HEK293T (cell line): ENCODE measurements at regions not wholly inside any gene's neighbourhood (a gene's known extent, or its start where the extent isn't known, plus 50 kb on each side); places are given as distances from the start of the nearest gene placed in this dataset.

ENCODE experiments used
- ARNT ChIP-seq: fragments of 450-650 bp; IDR thresholded peaks from 2 replicates; pipeline ENCODE4 v1.6.1; 2017; ENCODE audit warnings: mild to moderate bottlenecking
- BHLHE40 ChIP-seq: fragments of 450-650 bp; IDR thresholded peaks from 2 replicates; pipeline ENCODE4 v1.6.1; 2016; ENCODE audit warnings: mild to moderate bottlenecking, moderate library complexity, borderline replicate concordance
- ELF4 ChIP-seq: fragments of 450-650 bp; IDR thresholded peaks from 2 replicates; pipeline ENCODE4 v1.6.1; 2017; ENCODE audit warnings: antibody characterized with exemption
- FOXA1 ChIP-seq: fragments of 450-650 bp; IDR thresholded peaks from 2 replicates; pipeline ENCODE4 v1.6.1; 2016; ENCODE audit warnings: mild to moderate bottlenecking
- FOXK2 ChIP-seq: fragments of 450-650 bp; IDR thresholded peaks from 2 replicates; pipeline ENCODE4 v1.6.1; 2016; ENCODE audit warnings: mild to moderate bottlenecking
- FOXM1 ChIP-seq: fragments of 450-650 bp; IDR thresholded peaks from 2 replicates; pipeline ENCODE4 v1.6.1; 2017; ENCODE audit warnings: mild to moderate bottlenecking, borderline replicate concordance
- HDGF ChIP-seq: fragments of 450-650 bp; IDR thresholded peaks from 2 replicates; pipeline ENCODE4 v1.6.1; 2017; ENCODE audit warnings: antibody characterized with exemption, borderline replicate concordance
- LEF1 ChIP-seq: fragments of 450-650 bp; IDR thresholded peaks from 2 replicates; pipeline ENCODE4 v1.6.1; 2017; ENCODE audit warnings: mild to moderate bottlenecking, borderline replicate concordance
- NFRKB ChIP-seq: fragments of 450-650 bp; IDR thresholded peaks from 2 replicates; pipeline ENCODE4 v1.6.1; 2016; ENCODE audit warnings: mild to moderate bottlenecking, moderate library complexity
- SP1 ChIP-seq: fragments of 450-650 bp; IDR thresholded peaks from 2 replicates; pipeline ENCODE4 v1.6.1; 2017
- SUZ12 ChIP-seq: fragments of 450-650 bp; IDR thresholded peaks from 2 replicates; pipeline ENCODE4 v1.6.1; 2016; ENCODE audit warnings: mild to moderate bottlenecking
- ZNF384 ChIP-seq: fragments of 450-650 bp; IDR thresholded peaks from 2 replicates; pipeline ENCODE4 v1.6.1; 2016

DNA sequence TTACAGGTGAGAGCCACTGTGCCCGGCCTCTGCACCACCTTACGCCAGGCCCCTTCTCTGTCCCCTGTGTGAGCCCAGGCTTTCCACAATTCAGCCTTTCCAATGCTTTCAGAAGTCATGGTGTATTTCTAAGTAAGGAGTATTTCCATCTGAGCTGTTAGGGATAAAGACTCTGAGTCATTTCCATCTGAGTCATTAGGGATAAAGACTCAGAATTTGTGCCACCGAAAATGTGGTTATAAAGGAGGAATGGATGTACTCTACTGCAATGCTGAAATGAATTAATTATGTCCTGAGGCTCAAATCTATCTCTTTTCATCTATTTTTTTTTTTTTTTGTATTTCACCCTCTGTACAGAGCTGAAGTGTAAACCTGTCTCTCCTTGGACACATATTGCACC lies 84.0 kb downstream of the GATA3 start:
- TF ChIP-seq SP1 (no peak), LEF1 (no peak), BHLHE40 (no peak), FOXK2 (no peak), ZNF384 (no peak), FOXA1 (no peak), HDGF (no peak), ARNT (no peak), ELF4 (no peak), FOXM1 (no peak), NFRKB (no peak), SUZ12 (no peak)
